Endothelial cell of umbilical vein (primary cell): ENCODE measurements at regions not wholly inside any gene's neighbourhood (a gene's known extent, or its start where the extent isn't known, plus 50 kb on each side); places are given as distances from the start of the nearest gene placed in this dataset.

Experiments
- BruUV-seq: library from RNA; stranded (reverse); fragments of 400-500 nt; replicated peaks from 2 replicates; lab custom pipeline; 2021; lab: Mats Ljungman, UMichigan
- CTCF ChIA-PET: fragments of 300-600, 350-600 bp; sonication (Branson Sonifier 250); formaldehyde crosslinking; loops from one replicate; lab custom pipeline; 2021; ENCODE audit warnings: antibody characterized with exemption, inconsistent platforms; lab: Charles Lee
- POLR2A ChIA-PET: fragments of 300-600, 350-600 bp; sonication (Branson Sonifier 250); formaldehyde crosslinking; loops from one replicate; lab custom pipeline; 2021; ENCODE audit warnings: antibody characterized with exemption, inconsistent platforms; lab: Charles Lee
- DNase-seq: peaks from one replicate; pipeline ENCODE4 v3.0.0-alpha.2; 2011; ENCODE audit warnings: low read depth, low spot score
- FAIRE-seq: peaks from 2 replicates; lab custom pipeline; 2011; peaks lifted over from hg19 to GRCh38; lab: Jason Lieb, UNC
- H2AFZ ChIP-seq: 2 replicates; pipeline ENCODE4 v1.6.0; 2012; ENCODE audit warnings: low read depth, low read length, control low read depth, inconsistent platforms
- H3K27ac ChIP-seq: 2 replicates; pipeline ENCODE4 v1.5.1; 2011; ENCODE audit warnings: low read depth, mild to moderate bottlenecking, control low read depth, low read length, moderate library complexity; ENCODE audit not compliant: insufficient read depth
- H3K27me3 ChIP-seq, 2 experiments: 2 replicates each; pipeline versions ENCODE4 v1.6.0 to v1.6.1; 2011; ENCODE audit warnings: low read length in 2 of 2, mixed read lengths in 1 of 2; ENCODE audit not compliant: control insufficient read depth in 2 of 2, insufficient read depth in 2 of 2
- H3K36me3 ChIP-seq, 2 experiments: 2 replicates in 1 of 2; 3 replicates in 1 of 2; pipeline ENCODE4 v1.5.1; 2011; ENCODE audit warnings: low read length in 2 of 2, mild to moderate bottlenecking in 1 of 2, moderate library complexity in 1 of 2; ENCODE audit not compliant: control insufficient read depth in 2 of 2, insufficient read depth in 2 of 2; ENCODE audit errors: extremely low read depth in 1 of 2
- H3K4me1 ChIP-seq: 3 replicates; pipeline ENCODE4 v1.5.1; 2011; ENCODE audit warnings: mild to moderate bottlenecking, low read length; ENCODE audit not compliant: control insufficient read depth, insufficient read depth; ENCODE audit errors: extremely low read depth
- H3K4me2 ChIP-seq: 2 replicates; pipeline ENCODE4 v1.6.1; 2011; ENCODE audit warnings: low read length, control low read depth, mixed read lengths; ENCODE audit not compliant: insufficient read depth
- H3K4me3 ChIP-seq, 3 experiments: fragments of 200-600 bp in 1 of 3; sonication (generic), shearing (Covaris generic) in 1 of 3; replicated peaks in 1 of 3; 2 replicates each; pipeline ENCODE4 v1.5.1; 2011 to 2016; ENCODE audit warnings: control low read depth in 3 of 3, low read length in 3 of 3, mild to moderate bottlenecking in 2 of 3, inconsistent platforms in 1 of 3, low read depth in 1 of 3, moderate library complexity in 1 of 3; ENCODE audit not compliant: insufficient read depth in 1 of 3
- H3K79me2 ChIP-seq: 2 replicates; pipeline ENCODE4 v1.6.0; 2012; ENCODE audit warnings: low read length, inconsistent platforms; ENCODE audit not compliant: control insufficient read depth, insufficient read depth
- H3K9ac ChIP-seq: replicated peaks from 2 replicates; pipeline ENCODE3; 2011; ENCODE audit warnings: low read length, control low read depth; ENCODE audit not compliant: insufficient read depth; ENCODE audit errors: extremely low read depth
- H3K9me1 ChIP-seq: replicated peaks from 3 replicates; pipeline ENCODE4 v1.6.0; 2011; ENCODE audit warnings: mild to moderate bottlenecking, low read length; ENCODE audit not compliant: control insufficient read depth, insufficient read depth; ENCODE audit errors: extremely low read depth
- H3K9me3 ChIP-seq: replicated peaks from 2 replicates; pipeline ENCODE4 v1.5.1; 2012; ENCODE audit warnings: low read length, inconsistent platforms; ENCODE audit not compliant: control insufficient read depth, insufficient read depth
- H4K20me1 ChIP-seq: replicated peaks from 2 replicates; pipeline ENCODE3; 2011; ENCODE audit warnings: mild to moderate bottlenecking, low read length; ENCODE audit not compliant: control insufficient read depth, insufficient read depth; ENCODE audit errors: extremely low read depth
- EZH2 ChIP-seq: IDR thresholded peaks from 2 replicates; pipeline ENCODE4 v1.6.1; 2012; ENCODE audit warnings: borderline replicate concordance, low read depth, mild to moderate bottlenecking, moderate library complexity, low read length, inconsistent platforms; ENCODE audit not compliant: severe bottlenecking
- FOS ChIP-seq: IDR thresholded peaks from 2 replicates; pipeline ENCODE4 v1.6.1; 2011; ENCODE audit warnings: mild to moderate bottlenecking, low read length, moderate library complexity, borderline replicate concordance; ENCODE audit not compliant: insufficient read depth
- GATA2 ChIP-seq: IDR thresholded peaks from 2 replicates; pipeline ENCODE4 v1.7.0; 2011; ENCODE audit warnings: low read depth, mild to moderate bottlenecking, moderate library complexity, mixed read lengths, low read length; ENCODE audit not compliant: insufficient read length, insufficient read depth
- JUN ChIP-seq: IDR thresholded peaks from 2 replicates; pipeline ENCODE4 v1.6.1; 2011; ENCODE audit warnings: borderline replicate concordance, low read depth; ENCODE audit not compliant: insufficient read length, insufficient read depth
- MYC ChIP-seq: IDR thresholded peaks from one replicate; pipeline ENCODE4 v1.6.1; 2011; ENCODE audit warnings: mild to moderate bottlenecking, low read depth, low read length
- POLR2A ChIP-seq: IDR thresholded peaks from 2 replicates; pipeline ENCODE4 v1.6.1; 2012; ENCODE audit warnings: low read depth, mild to moderate bottlenecking, control low read depth, low read length
- POLR2AphosphoS5 ChIP-seq: IDR thresholded peaks from 2 replicates; pipeline ENCODE4 v1.6.1; 2012; ENCODE audit warnings: low read depth, mild to moderate bottlenecking, control low read depth, low read length, moderate library complexity; ENCODE audit not compliant: insufficient read depth
- dilution Hi-C: fragments of 300-500 bp; cut with MboI; formaldehyde crosslinking; loops from one replicate; pipeline ENCODE4 v1.15.0; 2019; ENCODE audit warnings: low sequenced_read_pairs; ENCODE audit not compliant: extremely low pct_ligation_motif_present
- intact Hi-C: fragments of 100-400 bp; cut with micrococcal nuclease; formaldehyde crosslinking; loops from one replicate; pipeline ENCODE4 v1.10.0; 2022
- TF ChIP-seq, protein P1 (sequence below), 2 donors: IDR thresholded peaks; 1 replicate in 1 of 2; 2 replicates in 1 of 2; pipeline ENCODE4 v1.5.1; 2011; ENCODE audit warnings: low read length in 2 of 2, mild to moderate bottlenecking in 2 of 2, moderate library complexity in 2 of 2, control low read depth in 1 of 2, inconsistent platforms in 1 of 2, low read depth in 1 of 2; ENCODE audit not compliant: insufficient read depth in 1 of 2; ENCODE audit errors: extremely low read depth in 1 of 2
- TF ChIP-seq, protein P2 (sequence below): IDR thresholded peaks from 2 replicates; pipeline ENCODE4 v1.6.1; 2011; ENCODE audit not compliant: insufficient read depth, insufficient read length

DNA sequence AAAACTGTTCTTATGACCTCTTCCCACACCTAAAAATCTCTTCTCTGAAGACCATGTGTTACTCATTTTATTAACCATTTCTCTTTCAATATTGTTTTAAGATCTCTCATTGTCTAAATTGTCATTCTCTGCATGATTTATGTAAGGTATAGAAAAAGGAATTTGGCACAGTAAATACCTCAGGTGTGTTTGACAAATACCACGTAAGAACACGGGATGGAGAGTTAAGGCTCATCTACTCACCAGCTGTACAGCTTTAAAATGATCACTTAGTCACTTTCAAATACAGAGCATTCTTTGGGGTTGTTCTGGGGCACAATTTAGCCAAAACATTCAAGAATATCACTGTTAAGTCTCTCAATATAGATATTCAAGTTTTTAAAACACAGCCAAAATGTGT lies 627.1 kb downstream of the MCTP2 start:
- H3K4me2 ChIP-seq, result no peak overlapping the region
- H3K9me3 ChIP-seq, result no peaks in the 10 kb centered on the region
- dilution Hi-C loops, result no loop called here
- intact Hi-C loops, result no loop called here
- no peaks in the 10 kb centered on the region for H3K36me3 ChIP-seq
- no peaks in the 10 kb centered on the region for H3K9me1 ChIP-seq
- POLR2A ChIA-PET, result no interaction called here
- no peaks in the 10 kb centered on the region for H4K20me1 ChIP-seq
- peaks cover 2% of the 10 kb centered on the region for H3K4me1 ChIP-seq
- H3K9ac ChIP-seq, result no peak overlapping the region
- DNase-seq, result no peak
- BruUV-seq, result no TSS peak
- H3K27ac ChIP-seq, result no peak overlapping the region
- CTCF ChIA-PET, result interaction anchor here (1.6 kb wide), 1 partner anchor 167 kb away, joined by 3 read pairs; no protein-coding TSS in a partner anchor
- H3K27me3 ChIP-seq, result no peaks in the 10 kb centered on the region
- H2AFZ ChIP-seq, result no peak overlapping the region
- H3K79me2 ChIP-seq, result no peaks in the 10 kb centered on the region
- TF ChIP-seq GATA2, result no peak
- no peak for TF ChIP-seq JUN
- TF ChIP-seq FOS, result no peak
- TF ChIP-seq, protein P1, sequence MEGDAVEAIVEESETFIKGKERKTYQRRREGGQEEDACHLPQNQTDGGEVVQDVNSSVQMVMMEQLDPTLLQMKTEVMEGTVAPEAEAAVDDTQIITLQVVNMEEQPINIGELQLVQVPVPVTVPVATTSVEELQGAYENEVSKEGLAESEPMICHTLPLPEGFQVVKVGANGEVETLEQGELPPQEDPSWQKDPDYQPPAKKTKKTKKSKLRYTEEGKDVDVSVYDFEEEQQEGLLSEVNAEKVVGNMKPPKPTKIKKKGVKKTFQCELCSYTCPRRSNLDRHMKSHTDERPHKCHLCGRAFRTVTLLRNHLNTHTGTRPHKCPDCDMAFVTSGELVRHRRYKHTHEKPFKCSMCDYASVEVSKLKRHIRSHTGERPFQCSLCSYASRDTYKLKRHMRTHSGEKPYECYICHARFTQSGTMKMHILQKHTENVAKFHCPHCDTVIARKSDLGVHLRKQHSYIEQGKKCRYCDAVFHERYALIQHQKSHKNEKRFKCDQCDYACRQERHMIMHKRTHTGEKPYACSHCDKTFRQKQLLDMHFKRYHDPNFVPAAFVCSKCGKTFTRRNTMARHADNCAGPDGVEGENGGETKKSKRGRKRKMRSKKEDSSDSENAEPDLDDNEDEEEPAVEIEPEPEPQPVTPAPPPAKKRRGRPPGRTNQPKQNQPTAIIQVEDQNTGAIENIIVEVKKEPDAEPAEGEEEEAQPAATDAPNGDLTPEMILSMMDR (IDR thresholded peaks at IDR 0.05; ENCODE audit: extremely low read depth in 1 of 2, insufficient read depth in 1 of 2, low read depth in 1 of 2, low read length in 2 of 2), result no peak
- TF ChIP-seq POLR2A, result no peak
- H3K4me3 ChIP-seq, result no peak overlapping the region
- no peak for FAIRE-seq

DNA sequence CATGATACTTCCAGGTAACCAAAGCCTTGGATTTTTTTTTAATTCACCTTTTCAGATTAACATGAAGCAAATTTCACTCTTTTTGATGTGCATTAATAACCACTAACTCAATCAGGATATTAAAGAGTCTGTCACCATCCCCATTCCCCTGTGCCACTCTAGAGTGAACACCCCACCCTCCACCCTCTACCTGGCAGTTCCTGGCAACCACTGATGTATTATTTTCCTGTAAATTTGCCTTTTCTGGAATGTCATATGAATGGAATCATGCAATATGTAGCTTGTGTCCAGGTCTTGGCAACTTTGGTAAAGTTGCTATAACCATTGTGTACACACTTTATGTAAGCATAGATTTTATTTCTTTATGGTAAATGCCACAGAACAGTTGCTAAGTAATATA lies 627.6 kb downstream of the MCTP2 start:
- Histone ChIP-seq H2AFZ (no peak overlapping the region), H3K9me3 (no peaks in the 10 kb centered on the region), H3K4me2 (no peak overlapping the region), H3K36me3 (no peaks in the 10 kb centered on the region), H3K9ac (no peak overlapping the region), H3K79me2 (no peaks in the 10 kb centered on the region), H3K9me1 (no peaks in the 10 kb centered on the region), H3K4me3 (no peak overlapping the region), H3K27me3 (no peaks in the 10 kb centered on the region), H4K20me1 (no peaks in the 10 kb centered on the region), H3K4me1 (peaks cover 2% of the 10 kb centered on the region), H3K27ac (no peak overlapping the region)
- FAIRE-seq (no peak), DNase-seq (no peak)
- ChIA-PET CTCF (interaction anchor here (1.1 to 1.6 kb wide), 2 partner anchors 68 to 167 kb away, joined by 3 read pairs; no protein-coding TSS in a partner anchor), POLR2A (no interaction called here)
- dilution Hi-C loops (no loop called here), intact Hi-C loops (no loop called here)
- BruUV-seq, result no TSS peak
- no peak for TF ChIP-seq POLR2AphosphoS5
- TF ChIP-seq, protein P2, sequence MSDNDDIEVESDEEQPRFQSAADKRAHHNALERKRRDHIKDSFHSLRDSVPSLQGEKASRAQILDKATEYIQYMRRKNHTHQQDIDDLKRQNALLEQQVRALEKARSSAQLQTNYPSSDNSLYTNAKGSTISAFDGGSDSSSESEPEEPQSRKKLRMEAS, result no peak
- no peak for TF ChIP-seq FOS
- no peak for TF ChIP-seq EZH2
- no peak for TF ChIP-seq MYC
